Upper lobe of left lung (tissue), 4 donors: ENCODE measurements at regions not wholly inside any gene's neighbourhood (a gene's known extent, or its start where the extent isn't known, plus 50 kb on each side); places are given as distances from the start of the nearest gene placed in this dataset.

Source experiments
- CTCF ChIP-seq, 6 experiments: fragments of 450-650 bp in 4 of 6; fragments of 200-600 bp in 2 of 6; sonication (generic) in 2 of 6; IDR thresholded peaks; one replicate each; pipeline ENCODE4 v1.5.1; 2016 to 2019; ENCODE audit warnings: antibody characterized with exemption in 6 of 6
- EP300 ChIP-seq, 4 donors: sonication (generic); formaldehyde crosslinking; IDR thresholded peaks; one replicate each; pipeline ENCODE4 v1.5.1; 2017; ENCODE audit warnings: antibody characterized with exemption in 4 of 4, control low read depth in 2 of 4
- POLR2A ChIP-seq, 4 donors: fragments of 450-650 bp; IDR thresholded peaks; one replicate each; pipeline ENCODE4 v1.5.1; 2016 to 2017; ENCODE audit warnings: antibody characterized with exemption in 4 of 4, mild to moderate bottlenecking in 2 of 4
- POLR2AphosphoS5 ChIP-seq, 2 donors: sonication (generic); formaldehyde crosslinking; IDR thresholded peaks; one replicate each; pipeline ENCODE4 v1.5.1; 2017; ENCODE audit warnings: antibody characterized with exemption in 2 of 2

- TF ChIP-seq CTCF (IDR thresholded peaks at IDR 0.05) (no peak), POLR2A (IDR thresholded peaks at IDR 0.05) (no peak), EP300 (IDR thresholded peaks at IDR 0.05) (no peak), POLR2AphosphoS5 (IDR thresholded peaks at IDR 0.05) (no peak)
Observed at GRCh38 chr5:44711901-44712300, 96.8 kb upstream of the MRPS30 start.
